Neural cell (in vitro differentiated cells): ENCODE measurements at regions not wholly inside any gene's neighbourhood (a gene's known extent, or its start where the extent isn't known, plus 50 kb on each side); places are given as distances from the start of the nearest gene placed in this dataset.
A peak's percentile ranks its signal among the peaks of the same experiment; 100 is the strongest.

Experiments used
- H2AFZ ChIP-seq: fragments of 200-600, 300-800 bp; sonication (generic), shearing (Covaris generic); 2 replicates; pipeline ENCODE4 v1.6.0; 2014; ENCODE audit warnings: low read depth, mild to moderate bottlenecking, antibody characterized with exemption, low read length, moderate library complexity
- H3F3A ChIP-seq: fragments of 200-600 bp; shearing (Covaris generic); 2 replicates; pipeline ENCODE4 v1.6.1; 2016; ENCODE audit warnings: mild to moderate bottlenecking, moderate library complexity, mixed read lengths, antibody characterized with exemption, low read length; ENCODE audit not compliant: insufficient read depth, poor library complexity, severe bottlenecking
- H3K27ac ChIP-seq: fragments of 200-600, 300-800 bp; sonication (generic), shearing (Covaris generic); 2 replicates; pipeline ENCODE4 v1.5.1; 2014; ENCODE audit warnings: mild to moderate bottlenecking, low read length, moderate library complexity
- H3K27me3 ChIP-seq: fragments of 300-800, 200-600 bp; sonication (generic), shearing (Covaris generic); 2 replicates; pipeline ENCODE4 v1.6.0; 2014; ENCODE audit warnings: mild to moderate bottlenecking, low read depth, low read length, moderate library complexity; ENCODE audit not compliant: insufficient read depth
- H3K36me3 ChIP-seq: fragments of 300-800, 200-600 bp; sonication (generic), shearing (Covaris generic); 2 replicates; pipeline ENCODE4 v1.5.1; 2014; ENCODE audit warnings: mild to moderate bottlenecking, antibody characterized with exemption, low read length, moderate library complexity; ENCODE audit not compliant: insufficient read depth
- H3K4me2 ChIP-seq: fragments of 300-800, 200-600 bp; sonication (generic), shearing (Covaris generic); 2 replicates; pipeline ENCODE4 v1.6.0; 2014; ENCODE audit warnings: mild to moderate bottlenecking, low read length
- H3K4me3 ChIP-seq: fragments of 300-800, 200-600 bp; sonication (generic), shearing (Covaris generic); 2 replicates; pipeline ENCODE4 v1.5.1; 2014; ENCODE audit warnings: mild to moderate bottlenecking, low read length, moderate library complexity
- H3K79me2 ChIP-seq: fragments of 200-600 bp; shearing (Covaris generic); replicated peaks from 2 replicates; pipeline ENCODE4 v1.6.0; 2014; ENCODE audit warnings: mild to moderate bottlenecking, low read length, moderate library complexity; ENCODE audit not compliant: insufficient read depth
- H3K9ac ChIP-seq: fragments of 300-800, 200-600 bp; sonication (generic), shearing (Covaris generic); 2 replicates; pipeline ENCODE4 v1.6.1; 2016; ENCODE audit warnings: mild to moderate bottlenecking, low read length, mixed read lengths
- H3K9me2 ChIP-seq: fragments of 200-600 bp; shearing (Covaris generic); 2 replicates; pipeline ENCODE4 v1.6.1; 2016; ENCODE audit warnings: mild to moderate bottlenecking, low read length, mixed read lengths; ENCODE audit not compliant: insufficient read depth
- H3K9me3 ChIP-seq: fragments of 200-600, 300-800 bp; sonication (generic), shearing (Covaris generic); 2 replicates; pipeline ENCODE4 v1.6.1; 2016; ENCODE audit warnings: mild to moderate bottlenecking, mixed run types, low read length, moderate library complexity, mixed read lengths
- H4K20me1 ChIP-seq: fragments of 200-600 bp; shearing (Covaris generic); 2 replicates; pipeline ENCODE4 v1.6.1; 2016; ENCODE audit warnings: mild to moderate bottlenecking, mixed run types; ENCODE audit not compliant: insufficient read depth
- EZH2 ChIP-seq: fragments of 200-600, 300-800 bp; shearing (Covaris generic), sonication (generic); IDR thresholded peaks from 2 replicates; pipeline ENCODE4 v1.6.1; 2014; ENCODE audit warnings: antibody characterized with exemption, low read length, borderline replicate concordance, mild to moderate bottlenecking; ENCODE audit not compliant: insufficient read depth, poor library complexity, severe bottlenecking
- MXI1 ChIP-seq: fragments of 450-650 bp; conservative IDR thresholded peaks from 2 replicates; pipeline ENCODE4 v1.6.1; 2014; ENCODE audit warnings: antibody characterized with exemption, mild to moderate bottlenecking; ENCODE audit not compliant: poor library complexity, severe bottlenecking
- POLR2AphosphoS5 ChIP-seq: IDR thresholded peaks from 2 replicates; pipeline ENCODE4 v1.6.1; 2012
- RAD21 ChIP-seq: fragments of 450-650 bp; conservative IDR thresholded peaks from 2 replicates; pipeline ENCODE4 v1.6.1; 2014; ENCODE audit warnings: antibody characterized with exemption, mild to moderate bottlenecking, moderate library complexity
- SMC3 ChIP-seq: fragments of 450-650 bp; conservative IDR thresholded peaks from 2 replicates; pipeline ENCODE4 v1.6.1; 2014; ENCODE audit warnings: antibody characterized with exemption, mild to moderate bottlenecking, moderate library complexity; ENCODE audit not compliant: poor library complexity
- TAF1 ChIP-seq: IDR thresholded peaks from 2 replicates; pipeline ENCODE4 v1.6.1; 2012; ENCODE audit warnings: low read depth
- TF ChIP-seq, protein P1 (sequence below): IDR thresholded peaks from 2 replicates; pipeline ENCODE4 v1.6.1; 2012; ENCODE audit warnings: borderline replicate concordance
- TF ChIP-seq, protein P2 (sequence below): fragments of 450-650 bp; IDR thresholded peaks from 2 replicates; pipeline ENCODE4 v1.5.1; 2014; ENCODE audit warnings: antibody characterized with exemption, mild to moderate bottlenecking, moderate library complexity; ENCODE audit not compliant: poor library complexity, severe bottlenecking

DNA sequence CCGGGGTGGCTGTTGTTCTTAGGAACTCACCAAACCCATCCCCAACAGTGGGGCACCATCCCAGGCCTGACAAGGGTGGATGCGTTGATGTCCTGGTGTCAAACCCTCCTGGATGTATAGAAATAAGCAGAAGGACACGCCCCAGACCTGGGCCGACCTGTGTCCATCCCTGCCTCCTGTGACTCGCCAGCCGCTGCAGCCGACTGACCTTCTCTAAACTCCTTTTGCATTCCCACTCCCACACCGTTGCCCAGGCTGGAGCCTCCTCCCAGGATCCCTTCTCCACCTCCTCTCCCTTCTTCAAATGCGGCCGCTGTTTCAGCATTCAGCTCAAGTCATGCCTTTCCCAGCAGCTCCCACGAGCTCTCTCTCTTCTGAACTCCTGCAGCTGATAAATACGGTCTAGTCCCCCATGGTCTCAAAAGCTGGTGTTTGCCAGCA is 213.2 kb upstream of the IER5L start:
- Histone ChIP-seq H3K27me3 (no peaks in the 10 kb centered on the region), H4K20me1 (no peaks in the 10 kb centered on the region), H3K4me3 (no peak overlapping the region), H3K36me3 (no peaks in the 10 kb centered on the region), H3K9ac (peak overlapping the region; percentile 2), H3K79me2 (no peaks in the 10 kb centered on the region), H3K4me2 (no peak overlapping the region), H3K27ac (no peak overlapping the region), H3K9me2 (no peaks in the 10 kb centered on the region), H2AFZ (no peak overlapping the region), H3K9me3 (no peaks in the 10 kb centered on the region), H3F3A (no peaks in the 10 kb centered on the region)
- TF ChIP-seq EZH2: no peak
- TF ChIP-seq, protein P1, sequence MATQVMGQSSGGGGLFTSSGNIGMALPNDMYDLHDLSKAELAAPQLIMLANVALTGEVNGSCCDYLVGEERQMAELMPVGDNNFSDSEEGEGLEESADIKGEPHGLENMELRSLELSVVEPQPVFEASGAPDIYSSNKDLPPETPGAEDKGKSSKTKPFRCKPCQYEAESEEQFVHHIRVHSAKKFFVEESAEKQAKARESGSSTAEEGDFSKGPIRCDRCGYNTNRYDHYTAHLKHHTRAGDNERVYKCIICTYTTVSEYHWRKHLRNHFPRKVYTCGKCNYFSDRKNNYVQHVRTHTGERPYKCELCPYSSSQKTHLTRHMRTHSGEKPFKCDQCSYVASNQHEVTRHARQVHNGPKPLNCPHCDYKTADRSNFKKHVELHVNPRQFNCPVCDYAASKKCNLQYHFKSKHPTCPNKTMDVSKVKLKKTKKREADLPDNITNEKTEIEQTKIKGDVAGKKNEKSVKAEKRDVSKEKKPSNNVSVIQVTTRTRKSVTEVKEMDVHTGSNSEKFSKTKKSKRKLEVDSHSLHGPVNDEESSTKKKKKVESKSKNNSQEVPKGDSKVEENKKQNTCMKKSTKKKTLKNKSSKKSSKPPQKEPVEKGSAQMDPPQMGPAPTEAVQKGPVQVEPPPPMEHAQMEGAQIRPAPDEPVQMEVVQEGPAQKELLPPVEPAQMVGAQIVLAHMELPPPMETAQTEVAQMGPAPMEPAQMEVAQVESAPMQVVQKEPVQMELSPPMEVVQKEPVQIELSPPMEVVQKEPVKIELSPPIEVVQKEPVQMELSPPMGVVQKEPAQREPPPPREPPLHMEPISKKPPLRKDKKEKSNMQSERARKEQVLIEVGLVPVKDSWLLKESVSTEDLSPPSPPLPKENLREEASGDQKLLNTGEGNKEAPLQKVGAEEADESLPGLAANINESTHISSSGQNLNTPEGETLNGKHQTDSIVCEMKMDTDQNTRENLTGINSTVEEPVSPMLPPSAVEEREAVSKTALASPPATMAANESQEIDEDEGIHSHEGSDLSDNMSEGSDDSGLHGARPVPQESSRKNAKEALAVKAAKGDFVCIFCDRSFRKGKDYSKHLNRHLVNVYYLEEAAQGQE: no peak
- TF ChIP-seq, protein P2, sequence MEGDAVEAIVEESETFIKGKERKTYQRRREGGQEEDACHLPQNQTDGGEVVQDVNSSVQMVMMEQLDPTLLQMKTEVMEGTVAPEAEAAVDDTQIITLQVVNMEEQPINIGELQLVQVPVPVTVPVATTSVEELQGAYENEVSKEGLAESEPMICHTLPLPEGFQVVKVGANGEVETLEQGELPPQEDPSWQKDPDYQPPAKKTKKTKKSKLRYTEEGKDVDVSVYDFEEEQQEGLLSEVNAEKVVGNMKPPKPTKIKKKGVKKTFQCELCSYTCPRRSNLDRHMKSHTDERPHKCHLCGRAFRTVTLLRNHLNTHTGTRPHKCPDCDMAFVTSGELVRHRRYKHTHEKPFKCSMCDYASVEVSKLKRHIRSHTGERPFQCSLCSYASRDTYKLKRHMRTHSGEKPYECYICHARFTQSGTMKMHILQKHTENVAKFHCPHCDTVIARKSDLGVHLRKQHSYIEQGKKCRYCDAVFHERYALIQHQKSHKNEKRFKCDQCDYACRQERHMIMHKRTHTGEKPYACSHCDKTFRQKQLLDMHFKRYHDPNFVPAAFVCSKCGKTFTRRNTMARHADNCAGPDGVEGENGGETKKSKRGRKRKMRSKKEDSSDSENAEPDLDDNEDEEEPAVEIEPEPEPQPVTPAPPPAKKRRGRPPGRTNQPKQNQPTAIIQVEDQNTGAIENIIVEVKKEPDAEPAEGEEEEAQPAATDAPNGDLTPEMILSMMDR: no peak
- no peak for TF ChIP-seq RAD21
- no peak for TF ChIP-seq MXI1
- TF ChIP-seq SMC3: no peak
- no peak for TF ChIP-seq POLR2AphosphoS5

- TF ChIP-seq, protein P1: no peak
- TF ChIP-seq TAF1 (no peak), MXI1 (no peak)
- Histone ChIP-seq H2AFZ (no peak overlapping the region), H3K9me3 (no peaks in the 10 kb centered on the region), H3K79me2 (no peaks in the 10 kb centered on the region), H3K4me2 (no peak overlapping the region), H3K36me3 (no peaks in the 10 kb centered on the region), H4K20me1 (no peaks in the 10 kb centered on the region), H3F3A (no peaks in the 10 kb centered on the region), H3K9ac (no peak overlapping the region), H3K9me2 (no peaks in the 10 kb centered on the region), H3K27me3 (no peaks in the 10 kb centered on the region), H3K4me3 (no peak overlapping the region), H3K27ac (no peak overlapping the region)
Observed at GRCh38 chr9:129390541-129390940, 212.5 kb upstream of the IER5L start.
